ENCODE measurements at regions not wholly inside any gene's neighbourhood (a gene's known extent, or its start where the extent isn't known, plus 50 kb on each side); places are given as distances from the start of the nearest gene placed in this dataset.
"Not testable (repeated sequence)": the region's sequence is repeated elsewhere in the genome, so short reads cannot be mapped to it uniquely, and the experiment has no call there.

GRCh38 chr3:146705225-146705624 lies 100.1 kb upstream of the PLSCR5 start:
- intact Hi-C loops (cut with DNase I): no loop called here
- Histone ChIP-seq H3K4me3 (no peak overlapping the region), H3K9me3 (no peaks in the 10 kb centered on the region), H3K27ac (no peak overlapping the region), H3K27me3 (no peaks in the 10 kb centered on the region), H3K4me1 (no peaks in the 10 kb centered on the region), H3K36me3 (no peaks in the 10 kb centered on the region)
- no peak for ATAC-seq
- TF ChIP-seq CTCF (IDR thresholded peaks at IDR 0.05): no peak
- no peak for DNase-seq

GRCh38 chr3:146702237-146702636 lies 97.1 kb upstream of the PLSCR5 start:
- Histone ChIP-seq H3K4me1 (no peaks in the 10 kb centered on the region), H3K27me3 (no peaks in the 10 kb centered on the region), H3K4me3 (no peak overlapping the region), H3K9me3 (no peaks in the 10 kb centered on the region), H3K27ac (no peak overlapping the region), H3K36me3 (no peaks in the 10 kb centered on the region)
- intact Hi-C loops (cut with DNase I): no loop called here
- DNase-seq (no peak), ATAC-seq (no peak)
- no peak for TF ChIP-seq CTCF (IDR thresholded peaks at IDR 0.05)

GRCh38 chr3:146701246-146701645 lies 96.1 kb upstream of the PLSCR5 start:
- Histone ChIP-seq H3K4me1 (no peaks in the 10 kb centered on the region), H3K27me3 (no peaks in the 10 kb centered on the region), H3K9me3 (no peaks in the 10 kb centered on the region), H3K4me3 (no peak overlapping the region), H3K36me3 (no peaks in the 10 kb centered on the region), H3K27ac (no peak overlapping the region)
- DNase-seq: no peak
- no peak for TF ChIP-seq CTCF (IDR thresholded peaks at IDR 0.05)
- no peak for ATAC-seq
- intact Hi-C loops (cut with DNase I): no loop called here

GRCh38 chr3:146700025-146700424 lies 94.9 kb upstream of the PLSCR5 start:
- DNase-seq; H3K9me3 ChIP-seq; H3K27me3 ChIP-seq; ATAC-seq; H3K4me1 ChIP-seq; H3K27ac ChIP-seq; H3K4me3 ChIP-seq; H3K36me3 ChIP-seq; intact Hi-C loops (cut with DNase I): not testable (repeated sequence)

- no peak for DNase-seq
- no peak overlapping the region for H3K4me3 ChIP-seq
- intact Hi-C loops (cut with DNase I): no loop called here
- peaks cover 0 to 11% of the 10 kb centered on the region in 2 donors for H3K9me3 ChIP-seq
- H3K27me3 ChIP-seq: no peaks in the 10 kb centered on the region
- TF ChIP-seq CTCF (IDR thresholded peaks at IDR 0.05): no peak
- no peaks in the 10 kb centered on the region for H3K36me3 ChIP-seq
- no peak for ATAC-seq
- no peaks in the 10 kb centered on the region for H3K4me1 ChIP-seq
- no peak overlapping the region for H3K27ac ChIP-seq
These were observed 87.1 kb upstream of the PLSCR5 start for GRCh38 chr3:146692254-146692653.

GRCh38 chr3:146685050-146685814 lies 80.1 kb upstream of the PLSCR5 start:
- Histone ChIP-seq H3K36me3 (no peaks in the 10 kb centered on the region), H3K4me1 (no peaks in the 10 kb centered on the region), H3K9me3 (no peaks in the 10 kb centered on the region), H3K27me3 (no peaks in the 10 kb centered on the region), H3K4me3 (no peak overlapping the region), H3K27ac (no peak overlapping the region)
- no peak for ATAC-seq
- intact Hi-C loops (cut with DNase I): no loop called here
- no peak for TF ChIP-seq CTCF (IDR thresholded peaks at IDR 0.05)
- DNase-seq: no peak

Measured in left lung (tissue), 4 donors.